PFSK-1 (cell line): ENCODE measurements at regions not wholly inside any gene's neighbourhood (a gene's known extent, or its start where the extent isn't known, plus 50 kb on each side); places are given as distances from the start of the nearest gene placed in this dataset.

Source experiments
- POLR2AphosphoS5 ChIP-seq: IDR thresholded peaks from 2 replicates; pipeline ENCODE4 v1.6.1; 2012; ENCODE audit warnings: low read depth, mild to moderate bottlenecking, control low read depth, low read length, moderate library complexity
- TF ChIP-seq, protein P1 (sequence below), 2 experiments: IDR thresholded peaks; 2 replicates each; pipeline versions ENCODE4 v1.6.1 to v1.8.0; 2011 to 2012; ENCODE audit warnings: low read depth in 2 of 2, low read length in 2 of 2, control low read depth in 1 of 2, inconsistent platforms in 1 of 2, mild to moderate bottlenecking in 1 of 2, moderate library complexity in 1 of 2; ENCODE audit not compliant: insufficient read depth in 1 of 2

DNA sequence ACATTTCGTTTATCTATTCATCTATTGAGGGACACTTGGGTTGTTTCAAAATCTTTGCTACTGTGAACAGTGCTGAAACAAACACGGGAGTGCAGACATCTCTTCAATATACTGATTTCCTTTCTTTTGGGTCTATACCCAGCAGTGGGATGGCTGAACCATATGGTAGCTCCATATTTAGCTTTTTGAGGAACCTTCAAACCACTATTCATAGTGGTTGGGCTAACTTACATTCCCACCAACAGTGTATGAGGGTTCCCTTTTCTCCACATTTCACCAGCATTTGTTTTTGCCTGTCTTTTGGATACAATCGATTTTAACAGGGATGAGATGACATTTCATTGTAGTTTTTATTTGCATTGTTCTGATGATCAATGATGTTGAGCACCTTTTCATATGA, 798.2 kb downstream of the UQCRFS1 start:
- no peak for TF ChIP-seq POLR2AphosphoS5
- TF ChIP-seq, protein P1, sequence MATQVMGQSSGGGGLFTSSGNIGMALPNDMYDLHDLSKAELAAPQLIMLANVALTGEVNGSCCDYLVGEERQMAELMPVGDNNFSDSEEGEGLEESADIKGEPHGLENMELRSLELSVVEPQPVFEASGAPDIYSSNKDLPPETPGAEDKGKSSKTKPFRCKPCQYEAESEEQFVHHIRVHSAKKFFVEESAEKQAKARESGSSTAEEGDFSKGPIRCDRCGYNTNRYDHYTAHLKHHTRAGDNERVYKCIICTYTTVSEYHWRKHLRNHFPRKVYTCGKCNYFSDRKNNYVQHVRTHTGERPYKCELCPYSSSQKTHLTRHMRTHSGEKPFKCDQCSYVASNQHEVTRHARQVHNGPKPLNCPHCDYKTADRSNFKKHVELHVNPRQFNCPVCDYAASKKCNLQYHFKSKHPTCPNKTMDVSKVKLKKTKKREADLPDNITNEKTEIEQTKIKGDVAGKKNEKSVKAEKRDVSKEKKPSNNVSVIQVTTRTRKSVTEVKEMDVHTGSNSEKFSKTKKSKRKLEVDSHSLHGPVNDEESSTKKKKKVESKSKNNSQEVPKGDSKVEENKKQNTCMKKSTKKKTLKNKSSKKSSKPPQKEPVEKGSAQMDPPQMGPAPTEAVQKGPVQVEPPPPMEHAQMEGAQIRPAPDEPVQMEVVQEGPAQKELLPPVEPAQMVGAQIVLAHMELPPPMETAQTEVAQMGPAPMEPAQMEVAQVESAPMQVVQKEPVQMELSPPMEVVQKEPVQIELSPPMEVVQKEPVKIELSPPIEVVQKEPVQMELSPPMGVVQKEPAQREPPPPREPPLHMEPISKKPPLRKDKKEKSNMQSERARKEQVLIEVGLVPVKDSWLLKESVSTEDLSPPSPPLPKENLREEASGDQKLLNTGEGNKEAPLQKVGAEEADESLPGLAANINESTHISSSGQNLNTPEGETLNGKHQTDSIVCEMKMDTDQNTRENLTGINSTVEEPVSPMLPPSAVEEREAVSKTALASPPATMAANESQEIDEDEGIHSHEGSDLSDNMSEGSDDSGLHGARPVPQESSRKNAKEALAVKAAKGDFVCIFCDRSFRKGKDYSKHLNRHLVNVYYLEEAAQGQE (IDR thresholded peaks at IDR 0.05; ENCODE audit: insufficient read depth in 1 of 2, low read depth in 2 of 2, low read length in 2 of 2), result no peak
